Anterior cingulate cortex (tissue), 58 donors: ENCODE measurements at regions not wholly inside any gene's neighbourhood (a gene's known extent, or its start where the extent isn't known, plus 50 kb on each side); places are given as distances from the start of the nearest gene placed in this dataset.
A peak's percentile ranks its signal among the peaks of the same experiment; 100 is the strongest.
"Not testable (repeated sequence)": the region's sequence is repeated elsewhere in the genome, so short reads cannot be mapped to it uniquely, and the experiment has no call there.

Source experiments
- DNase-seq, 58 donors: peaks; one replicate each; lab custom pipeline; 2025; lab: John Stamatoyannopoulos, UW

- DNase-seq = no peak
Observed at GRCh38 chr4:122100508-122100907, 51.6 kb upstream of the BLTP1 start.

- no peak for DNase-seq
Observed at GRCh38 chr4:122099896-122100295, 52.2 kb upstream of the BLTP1 start.

- no peak for DNase-seq
Observed at GRCh38 chr4:122091836-122092405, 60.2 kb upstream of the BLTP1 start.

- no peak for DNase-seq
Observed at GRCh38 chr4:122091397-122091796, 60.7 kb upstream of the BLTP1 start.

- DNase-seq = no peak
Observed at GRCh38 chr4:122090989-122091388, 61.1 kb upstream of the BLTP1 start.

- no peak for DNase-seq
Observed at GRCh38 chr4:122086338-122087065, 65.6 kb upstream of the BLTP1 start.

GRCh38 chr4:122083989-122084388 lies 68.1 kb upstream of the BLTP1 start:
- no peak for DNase-seq

- DNase-seq = no peak
Observed at GRCh38 chr4:122083351-122083750, 68.8 kb upstream of the BLTP1 start.

- DNase-seq = no peak
Observed at GRCh38 chr4:122082661-122083060, 69.5 kb upstream of the BLTP1 start.

GRCh38 chr4:122077653-122078052 lies 74.5 kb upstream of the BLTP1 start:
- DNase-seq = not testable (repeated sequence)

GRCh38 chr4:122076835-122077234 lies 75.3 kb upstream of the BLTP1 start:
- not testable (repeated sequence) for DNase-seq

- no peak for DNase-seq
Observed at GRCh38 chr4:122073615-122074014, 78.5 kb upstream of the BLTP1 start.

- DNase-seq = no peak
Observed at GRCh38 chr4:122065915-122066314, 86.2 kb upstream of the BLTP1 start.

GRCh38 chr4:122065149-122065548 lies 87.0 kb upstream of the BLTP1 start:
- DNase-seq = no peak

- DNase-seq = no peak
Observed at GRCh38 chr4:122053186-122053585, 98.9 kb upstream of the BLTP1 start.

- no peak for DNase-seq
Observed at GRCh38 chr4:122052677-122053076, 99.5 kb upstream of the BLTP1 start.

GRCh38 chr4:122050841-122051240 lies 99.0 kb upstream of the TRPC3 start:
- no peak for DNase-seq

GRCh38 chr4:122047456-122048425 lies 95.9 kb upstream of the TRPC3 start:
- no peak for DNase-seq

GRCh38 chr4:122046255-122046654 lies 94.4 kb upstream of the TRPC3 start:
- no peak for DNase-seq

- peak in 1 of 58 donors; percentile 58 for DNase-seq
Observed at GRCh38 chr4:122045533-122045932, 93.7 kb upstream of the TRPC3 start.

GRCh38 chr4:122044501-122044900 lies 92.6 kb upstream of the TRPC3 start:
- DNase-seq = no peak
